Sigmoid colon (tissue), 4 donors: ENCODE measurements at regions not wholly inside any gene's neighbourhood (a gene's known extent, or its start where the extent isn't known, plus 50 kb on each side); places are given as distances from the start of the nearest gene placed in this dataset.

ENCODE experiments used
- EP300 ChIP-seq, 4 donors: sonication (generic); formaldehyde crosslinking; IDR thresholded peaks; one replicate each; pipeline ENCODE4 v1.6.1; 2017; ENCODE audit warnings: antibody characterized with exemption in 4 of 4
- POLR2A ChIP-seq, 2 donors: fragments of 450-650 bp; IDR thresholded peaks; one replicate each; pipeline ENCODE4 v1.6.1; 2016; ENCODE audit warnings: antibody characterized with exemption in 2 of 2, mild to moderate bottlenecking in 2 of 2, moderate library complexity in 2 of 2
- POLR2AphosphoS5 ChIP-seq, 4 donors: sonication (generic); formaldehyde crosslinking; IDR thresholded peaks; one replicate each; pipeline ENCODE4 v1.6.1; 2017; ENCODE audit warnings: antibody characterized with exemption in 4 of 4
- TF ChIP-seq, protein P1 (sequence below), 4 experiments: fragments of 450-650 bp in 3 of 4; fragments of 200-600 bp in 1 of 4; IDR thresholded peaks; one replicate each; pipeline ENCODE4 v1.5.1; 2016 to 2019; ENCODE audit warnings: antibody characterized with exemption in 4 of 4, mild to moderate bottlenecking in 3 of 4, moderate library complexity in 2 of 4

DNA sequence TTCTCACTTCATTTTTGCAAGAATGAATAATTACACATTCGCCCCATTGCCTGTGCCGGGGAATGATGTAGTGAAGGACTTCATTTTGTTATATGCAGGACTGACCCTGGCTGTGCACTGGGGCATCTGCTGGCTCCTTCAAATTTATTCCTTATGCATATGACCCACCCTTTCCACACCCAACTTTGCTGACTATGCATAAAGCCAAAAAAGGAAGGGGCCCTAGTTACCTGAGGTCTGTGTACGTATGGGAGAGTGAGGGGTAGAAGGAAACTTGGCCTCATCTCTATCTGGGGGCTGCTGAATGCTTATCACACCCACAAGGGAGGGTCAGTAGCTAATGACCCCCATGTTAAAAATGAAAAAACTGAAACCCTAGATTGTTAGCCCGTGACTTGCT is 259.6 kb downstream of the SMARCA2 start:
- TF ChIP-seq, protein P1, sequence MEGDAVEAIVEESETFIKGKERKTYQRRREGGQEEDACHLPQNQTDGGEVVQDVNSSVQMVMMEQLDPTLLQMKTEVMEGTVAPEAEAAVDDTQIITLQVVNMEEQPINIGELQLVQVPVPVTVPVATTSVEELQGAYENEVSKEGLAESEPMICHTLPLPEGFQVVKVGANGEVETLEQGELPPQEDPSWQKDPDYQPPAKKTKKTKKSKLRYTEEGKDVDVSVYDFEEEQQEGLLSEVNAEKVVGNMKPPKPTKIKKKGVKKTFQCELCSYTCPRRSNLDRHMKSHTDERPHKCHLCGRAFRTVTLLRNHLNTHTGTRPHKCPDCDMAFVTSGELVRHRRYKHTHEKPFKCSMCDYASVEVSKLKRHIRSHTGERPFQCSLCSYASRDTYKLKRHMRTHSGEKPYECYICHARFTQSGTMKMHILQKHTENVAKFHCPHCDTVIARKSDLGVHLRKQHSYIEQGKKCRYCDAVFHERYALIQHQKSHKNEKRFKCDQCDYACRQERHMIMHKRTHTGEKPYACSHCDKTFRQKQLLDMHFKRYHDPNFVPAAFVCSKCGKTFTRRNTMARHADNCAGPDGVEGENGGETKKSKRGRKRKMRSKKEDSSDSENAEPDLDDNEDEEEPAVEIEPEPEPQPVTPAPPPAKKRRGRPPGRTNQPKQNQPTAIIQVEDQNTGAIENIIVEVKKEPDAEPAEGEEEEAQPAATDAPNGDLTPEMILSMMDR (IDR thresholded peaks at IDR 0.05) = no peak
- TF ChIP-seq POLR2A (IDR thresholded peaks at IDR 0.05) (no peak), POLR2AphosphoS5 (IDR thresholded peaks at IDR 0.05) (no peak), EP300 (IDR thresholded peaks at IDR 0.05) (no peak)
